Erythroblast (primary cell): ENCODE measurements at regions not wholly inside any gene's neighbourhood (a gene's known extent, or its start where the extent isn't known, plus 50 kb on each side); places are given as distances from the start of the nearest gene placed in this dataset.

Experiments
- DNase-seq, 2 experiments: peaks; one replicate each; lab custom pipeline; 2025; lab: John Stamatoyannopoulos, UW
- GATA1 ChIP-seq: IDR thresholded peaks from 2 replicates; pipeline ENCODE4 v1.6.1; 2011; ENCODE audit warnings: low read depth, mild to moderate bottlenecking, control low read depth, low read length, moderate library complexity
- POLR2A ChIP-seq: IDR thresholded peaks from 2 replicates; pipeline ENCODE4 v1.6.1; 2011; ENCODE audit warnings: mild to moderate bottlenecking, low read length

DNA sequence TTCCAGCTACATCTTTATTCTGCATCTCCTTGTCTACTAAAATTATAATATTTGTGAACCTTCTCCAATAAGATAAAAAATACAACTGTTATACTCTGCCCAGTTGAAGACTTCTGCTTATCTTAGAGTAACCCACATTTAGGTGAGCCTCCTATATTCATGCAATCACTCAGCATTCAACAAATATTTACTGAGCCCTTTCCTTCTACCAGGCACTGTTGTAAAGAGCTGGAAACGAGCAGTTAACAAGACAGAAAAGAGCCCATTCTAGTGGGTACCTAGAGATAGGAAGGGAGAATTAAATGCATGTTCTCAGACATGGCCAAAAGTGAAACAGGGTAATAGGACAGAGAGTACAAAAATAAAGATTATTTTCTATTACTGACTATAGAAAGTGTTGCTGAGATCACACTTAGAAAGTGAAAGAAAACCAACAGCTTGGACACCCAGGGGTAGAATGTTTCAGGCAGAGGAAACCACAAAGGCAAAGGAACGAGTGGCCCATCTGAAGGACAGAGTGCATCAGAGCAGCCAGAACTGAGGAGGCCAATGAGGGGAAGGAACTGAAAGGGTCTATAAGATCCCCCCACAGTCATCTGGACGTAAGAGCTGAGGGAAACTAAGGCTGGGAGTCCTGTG is 50.8 kb upstream of the SMLR1 start:
- peak in 1 of 2 experiments; percentile 1 for DNase-seq
- TF ChIP-seq POLR2A: no peak
- TF ChIP-seq GATA1: no peak
